SU-DHL-6 (cell line): ENCODE measurements at regions not wholly inside any gene's neighbourhood (a gene's known extent, or its start where the extent isn't known, plus 50 kb on each side); places are given as distances from the start of the nearest gene placed in this dataset.

Experiments used
- CTCF ChIP-seq: fragments of 200-600 bp; sonication (generic); IDR thresholded peaks from one replicate; pipeline ENCODE4 v1.5.1; 2017; ENCODE audit warnings: antibody characterized with exemption, mild to moderate bottlenecking, low read length, moderate library complexity; ENCODE audit not compliant: insufficient read depth, poor library complexity, severe bottlenecking
- EZH2phosphoT487 ChIP-seq: fragments of 200-600 bp; sonication (generic), shearing (Covaris generic); conservative IDR thresholded peaks from 2 replicates; pipeline ENCODE4 v1.6.1; 2018; ENCODE audit warnings: mild to moderate bottlenecking, antibody characterized with exemption, low read length, moderate library complexity, mixed read lengths

DNA sequence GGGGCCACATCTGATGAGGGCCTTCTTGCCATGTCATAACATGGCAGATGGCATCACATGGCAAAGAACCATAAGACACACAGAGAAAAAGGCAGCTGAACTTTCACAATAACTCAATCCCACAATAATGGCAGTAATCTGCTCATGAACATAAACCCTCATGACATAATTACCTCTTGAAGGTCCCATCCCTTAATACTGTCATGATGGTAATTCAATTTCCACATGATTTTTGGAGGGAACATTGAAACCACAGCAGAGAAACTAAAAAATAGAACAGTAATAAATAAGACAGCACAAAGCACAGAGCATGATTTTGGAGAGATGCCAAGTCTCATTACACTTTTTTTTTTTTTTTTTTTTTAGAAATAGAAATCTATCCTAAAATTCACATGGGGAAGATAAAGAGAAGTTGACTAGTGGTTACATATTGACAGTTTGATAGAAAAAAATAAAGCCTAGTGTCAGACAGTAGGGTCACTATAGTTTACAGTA lies 61.8 kb upstream of the ATF7IP start:
- no peak for TF ChIP-seq CTCF
- no peak for TF ChIP-seq EZH2phosphoT487
